ENCODE measurements at regions not wholly inside any gene's neighbourhood (a gene's known extent, or its start where the extent isn't known, plus 50 kb on each side); places are given as distances from the start of the nearest gene placed in this dataset.

DNA sequence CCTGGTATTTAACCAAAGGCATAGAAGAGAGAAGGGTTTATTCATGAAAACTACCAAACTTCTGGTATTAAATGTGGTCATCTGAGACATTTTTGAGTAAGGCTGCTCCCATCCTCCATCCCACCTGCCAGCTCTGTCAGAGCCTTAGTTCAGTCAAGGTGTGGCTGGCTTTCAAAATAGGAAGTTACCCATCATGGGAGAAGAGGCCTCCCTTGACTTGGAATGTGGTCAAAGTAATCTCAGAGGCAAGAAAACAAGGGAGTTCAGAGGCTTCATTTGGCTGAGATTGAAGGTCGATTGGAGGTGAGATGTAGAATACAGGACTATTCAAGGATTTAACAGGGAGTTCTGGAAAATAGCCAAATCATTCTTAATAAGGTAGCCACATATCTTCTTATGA lies 540.4 kb upstream of the ARRDC4 start:
- in situ Hi-C loops (cut with HindIII; ENCODE audit: low pct_unique_long_range_greater_than_20kb, low sequenced_read_pairs): no loop called here
- no peak for DNase-seq (ENCODE audit: low read depth, low spot score)

GRCh38 chr15:97425596-97425995 lies 534.9 kb upstream of the ARRDC4 start:
- in situ Hi-C loops (cut with HindIII; ENCODE audit: low pct_unique_long_range_greater_than_20kb, low sequenced_read_pairs): no loop called here
- no peak for DNase-seq (ENCODE audit: low read depth, low spot score)

GRCh38 chr15:97443101-97443500 lies 517.4 kb upstream of the ARRDC4 start:
- in situ Hi-C loops (cut with HindIII; ENCODE audit: low pct_unique_long_range_greater_than_20kb, low sequenced_read_pairs): no loop called here
- DNase-seq (ENCODE audit: low read depth, low spot score): no peak

GRCh38 chr15:97446138-97446537 lies 514.4 kb upstream of the ARRDC4 start:
- DNase-seq (ENCODE audit: low read depth, low spot score): no peak
- in situ Hi-C loops (cut with HindIII; ENCODE audit: low pct_unique_long_range_greater_than_20kb, low sequenced_read_pairs): no loop called here

DNA sequence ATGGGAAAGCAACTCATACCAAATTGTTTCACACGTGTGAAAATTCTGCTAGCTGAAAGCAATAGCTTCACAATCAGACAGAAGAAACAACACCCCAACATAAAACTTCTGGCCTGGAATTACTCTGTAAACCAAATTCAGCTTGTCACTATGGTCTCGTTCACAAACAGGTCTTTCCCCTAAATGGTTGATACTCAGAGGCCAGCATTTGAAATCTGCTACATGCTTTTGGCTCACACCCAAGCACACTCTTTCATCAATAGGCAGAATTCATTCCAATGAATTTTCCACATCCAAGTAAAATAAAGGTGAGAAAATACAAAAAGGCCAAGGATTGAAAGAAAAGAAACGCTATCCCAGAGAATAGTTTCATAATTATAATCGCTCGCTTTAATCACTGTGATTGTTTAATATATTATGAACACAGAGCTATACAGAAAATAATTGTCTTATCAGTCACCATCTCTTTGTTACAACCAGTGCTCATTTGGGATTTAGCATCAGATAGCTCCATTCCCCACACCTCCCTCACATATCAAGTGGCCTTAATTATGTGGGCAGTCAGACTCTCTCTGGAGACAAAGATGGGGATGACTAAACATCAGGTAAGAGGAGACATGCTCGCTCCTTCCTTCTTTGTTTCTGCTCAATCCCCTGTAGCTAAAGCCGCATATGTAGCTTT lies 503.8 kb upstream of the ARRDC4 start:
- no peak for DNase-seq (ENCODE audit: low read depth, low spot score)
- in situ Hi-C loops (cut with HindIII; ENCODE audit: low pct_unique_long_range_greater_than_20kb, low sequenced_read_pairs): no loop called here

GRCh38 chr15:97457203-97457847 lies 503.2 kb upstream of the ARRDC4 start:
- in situ Hi-C loops (cut with HindIII; ENCODE audit: low pct_unique_long_range_greater_than_20kb, low sequenced_read_pairs): no loop called here
- no peak for DNase-seq (ENCODE audit: low read depth, low spot score)

DNA sequence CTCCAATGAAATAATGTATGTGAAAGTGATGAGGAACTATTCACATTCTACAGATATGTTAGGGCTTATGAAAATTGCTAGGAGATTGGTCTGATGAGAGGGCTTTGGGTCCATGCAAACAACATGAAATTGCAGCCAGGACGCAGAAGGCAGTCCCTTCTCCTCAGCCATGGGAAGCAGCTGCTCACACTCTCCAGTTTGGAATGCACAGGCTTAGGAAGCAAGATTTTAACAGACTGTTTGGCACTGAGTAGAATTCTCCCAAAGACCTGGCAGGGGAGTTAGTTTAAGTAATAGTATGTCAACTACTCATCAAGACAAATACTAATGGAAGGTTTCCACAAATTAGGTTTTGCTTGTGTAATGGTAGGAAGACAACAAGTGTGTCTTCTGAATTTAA lies 500.7 kb upstream of the ARRDC4 start:
- DNase-seq (ENCODE audit: low read depth, low spot score): no peak
- in situ Hi-C loops (cut with HindIII; ENCODE audit: low pct_unique_long_range_greater_than_20kb, low sequenced_read_pairs): no loop called here

- no peak for DNase-seq (ENCODE audit: low read depth, low spot score)
- in situ Hi-C loops (cut with HindIII; ENCODE audit: low pct_unique_long_range_greater_than_20kb, low sequenced_read_pairs): no loop called here
Measured at GRCh38 chr15:97461226-97461625, 499.3 kb upstream of the ARRDC4 start.

DNA sequence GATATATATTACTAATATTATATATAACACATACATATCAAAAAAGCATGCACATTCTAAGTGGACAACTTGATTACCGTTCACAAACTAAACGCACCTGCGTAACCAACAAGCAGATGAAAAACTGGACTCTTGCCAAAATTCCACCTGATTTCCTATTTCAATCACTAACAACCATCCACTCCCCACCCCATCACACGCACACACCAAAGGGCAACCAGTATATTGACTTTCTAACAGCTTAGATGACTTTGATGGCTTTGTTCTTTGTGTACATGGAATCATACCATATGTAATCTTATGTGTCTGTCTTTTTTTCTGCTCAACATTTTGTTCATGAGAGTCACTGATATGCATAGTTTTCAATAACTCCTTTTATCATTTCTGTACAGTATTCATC lies 496.8 kb upstream of the ARRDC4 start:
- in situ Hi-C loops (cut with HindIII; ENCODE audit: low pct_unique_long_range_greater_than_20kb, low sequenced_read_pairs): no loop called here
- DNase-seq (ENCODE audit: low read depth, low spot score): no peak

DNA sequence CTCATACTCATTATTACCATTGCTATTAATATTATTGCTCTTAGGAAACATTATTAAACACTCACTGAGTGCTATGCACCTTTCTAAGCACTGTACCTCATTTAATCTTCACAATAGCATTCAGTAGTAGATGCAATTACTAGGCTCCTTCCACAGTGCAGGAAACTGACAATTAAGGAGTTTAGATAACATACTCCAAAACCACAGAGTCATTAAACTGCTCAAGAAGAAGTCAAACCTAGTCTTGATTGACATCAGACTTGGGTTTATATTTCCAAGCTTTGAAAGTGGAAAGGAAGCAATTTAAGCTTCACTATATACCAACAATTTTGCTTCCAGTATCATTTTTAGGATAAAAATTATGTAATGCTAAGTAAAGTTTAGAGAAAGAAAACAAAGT lies 490.1 kb upstream of the ARRDC4 start:
- in situ Hi-C loops (cut with HindIII; ENCODE audit: low pct_unique_long_range_greater_than_20kb, low sequenced_read_pairs): no loop called here
- no peak for DNase-seq (ENCODE audit: low read depth, low spot score)

- in situ Hi-C loops (cut with HindIII; ENCODE audit: low pct_unique_long_range_greater_than_20kb, low sequenced_read_pairs): no loop called here
- no peak for DNase-seq (ENCODE audit: low read depth, low spot score)
Measured at GRCh38 chr15:97473627-97474026, 486.9 kb upstream of the ARRDC4 start.

- in situ Hi-C loops (cut with HindIII; ENCODE audit: low pct_unique_long_range_greater_than_20kb, low sequenced_read_pairs): no loop called here
- no peak for DNase-seq (ENCODE audit: low read depth, low spot score)
Measured at GRCh38 chr15:97479957-97480356, 480.5 kb upstream of the ARRDC4 start.

GRCh38 chr15:97482521-97482920 lies 478.0 kb upstream of the ARRDC4 start:
- peak; percentile 21 for DNase-seq (ENCODE audit: low read depth, low spot score)
- in situ Hi-C loops (cut with HindIII; ENCODE audit: low pct_unique_long_range_greater_than_20kb, low sequenced_read_pairs): no loop called here

- no peak for DNase-seq (ENCODE audit: low read depth, low spot score)
- in situ Hi-C loops (cut with HindIII; ENCODE audit: low pct_unique_long_range_greater_than_20kb, low sequenced_read_pairs): no loop called here
Measured at GRCh38 chr15:97483232-97483631, 477.3 kb upstream of the ARRDC4 start.

DNA sequence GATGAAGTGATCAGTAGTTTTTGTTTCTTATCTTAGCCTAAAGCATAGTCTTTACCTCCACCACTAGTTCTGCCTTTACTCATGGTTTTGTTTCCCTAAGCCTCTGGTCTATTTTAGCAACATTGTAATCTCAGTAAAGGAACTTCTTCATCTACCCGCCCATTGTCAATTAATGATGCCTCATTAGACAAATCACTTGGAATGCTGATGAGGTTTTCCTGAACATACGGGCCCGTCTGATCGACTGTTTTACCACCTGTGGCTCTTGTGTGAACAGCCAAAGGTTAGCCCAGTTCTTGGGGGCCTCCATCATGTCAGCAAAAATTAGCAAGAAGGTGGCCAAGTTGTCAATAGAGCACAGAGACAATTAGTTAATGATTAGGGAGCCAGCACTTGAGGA lies 470.1 kb upstream of the ARRDC4 start:
- DNase-seq (ENCODE audit: low read depth, low spot score): no peak
- in situ Hi-C loops (cut with HindIII; ENCODE audit: low pct_unique_long_range_greater_than_20kb, low sequenced_read_pairs): no loop called here

DNA sequence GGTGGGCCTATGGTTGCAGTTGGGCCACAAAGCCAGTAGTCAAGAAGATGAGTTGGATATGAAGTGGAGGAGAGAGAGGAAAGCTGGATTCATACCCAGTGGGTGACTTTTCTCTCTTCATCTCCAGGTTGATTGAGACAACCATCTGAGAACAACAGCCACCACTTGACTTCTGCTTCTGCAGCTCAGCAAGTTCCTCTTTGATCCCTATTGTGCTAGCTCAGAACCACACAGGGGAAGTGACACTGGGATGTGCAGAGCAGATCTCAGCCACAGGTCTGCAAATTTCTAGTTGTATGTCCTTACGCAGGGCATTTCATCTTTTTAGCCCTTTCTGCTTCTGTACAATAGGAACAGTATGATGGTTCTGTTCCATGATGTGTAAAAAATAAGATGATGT lies 459.2 kb upstream of the ARRDC4 start:
- in situ Hi-C loops (cut with HindIII; ENCODE audit: low pct_unique_long_range_greater_than_20kb, low sequenced_read_pairs): no loop called here
- DNase-seq (ENCODE audit: low read depth, low spot score): no peak

DNA sequence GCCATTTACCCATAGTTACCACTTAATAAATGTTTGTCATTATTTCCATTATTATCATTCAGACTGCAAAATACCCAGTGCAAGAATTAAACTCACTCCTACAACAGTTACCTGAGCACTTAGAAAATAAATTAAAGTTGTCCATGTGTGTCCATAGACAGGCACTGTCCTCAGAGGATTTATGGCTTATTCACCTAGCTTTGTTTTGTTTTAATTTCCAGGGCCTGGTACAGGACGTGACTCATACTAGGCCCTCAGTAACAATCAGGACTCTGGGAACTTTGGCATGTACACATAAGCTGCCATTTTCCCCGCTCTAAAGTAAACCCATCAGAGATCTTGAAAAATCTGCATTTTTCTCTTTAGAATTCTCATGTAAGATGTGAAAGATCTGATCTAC lies 458.5 kb upstream of the ARRDC4 start:
- no peak for DNase-seq (ENCODE audit: low read depth, low spot score)
- in situ Hi-C loops (cut with HindIII; ENCODE audit: low pct_unique_long_range_greater_than_20kb, low sequenced_read_pairs): no loop called here

- peak; percentile 28 for DNase-seq (ENCODE audit: low read depth, low spot score)
- in situ Hi-C loops (cut with HindIII; ENCODE audit: low pct_unique_long_range_greater_than_20kb, low sequenced_read_pairs): no loop called here
Measured at GRCh38 chr15:97504031-97504792, 456.3 kb upstream of the ARRDC4 start.

DNA sequence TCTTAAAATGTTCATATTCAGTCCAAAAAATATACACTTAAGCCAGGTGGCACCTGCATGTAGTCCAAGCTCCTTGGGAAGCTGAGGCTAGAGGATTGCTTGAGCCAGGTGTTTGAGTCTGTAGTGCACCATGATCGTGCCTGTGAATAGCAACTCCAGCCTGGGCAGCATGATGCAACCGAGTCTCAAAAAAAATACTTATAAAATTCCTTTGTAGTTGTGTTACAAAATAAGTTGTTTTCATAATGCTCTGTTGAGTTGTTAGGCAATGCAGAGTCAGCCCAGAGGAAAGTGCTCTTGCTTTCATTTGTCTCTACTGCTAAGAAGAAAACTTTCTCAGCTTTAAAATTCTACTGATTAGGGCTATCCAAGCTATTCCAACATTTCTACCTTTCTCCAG lies 442.8 kb upstream of the ARRDC4 start:
- in situ Hi-C loops (cut with HindIII; ENCODE audit: low pct_unique_long_range_greater_than_20kb, low sequenced_read_pairs): no loop called here
- DNase-seq (ENCODE audit: low read depth, low spot score): no peak

All from SK-MEL-5 (cell line).